Fibroblast of lung (primary cell): ENCODE measurements at regions not wholly inside any gene's neighbourhood (a gene's known extent, or its start where the extent isn't known, plus 50 kb on each side); places are given as distances from the start of the nearest gene placed in this dataset.

Experiments used
- CTCF ChIP-seq, 2 donors: IDR thresholded peaks in 1 of 2; conservative IDR thresholded peaks in 1 of 2; 1 replicate in 1 of 2; 2 replicates in 1 of 2; pipeline ENCODE4 v1.5.1; 2011 to 2012; ENCODE audit warnings: low read length in 2 of 2, control low read depth in 1 of 2, inconsistent platforms in 1 of 2, low read depth in 1 of 2, mild to moderate bottlenecking in 1 of 2
- EZH2 ChIP-seq: IDR thresholded peaks from 2 replicates; pipeline ENCODE4 v1.5.1; 2012; ENCODE audit warnings: low read length, control low read depth, mild to moderate bottlenecking; ENCODE audit errors: missing control alignments

DNA sequence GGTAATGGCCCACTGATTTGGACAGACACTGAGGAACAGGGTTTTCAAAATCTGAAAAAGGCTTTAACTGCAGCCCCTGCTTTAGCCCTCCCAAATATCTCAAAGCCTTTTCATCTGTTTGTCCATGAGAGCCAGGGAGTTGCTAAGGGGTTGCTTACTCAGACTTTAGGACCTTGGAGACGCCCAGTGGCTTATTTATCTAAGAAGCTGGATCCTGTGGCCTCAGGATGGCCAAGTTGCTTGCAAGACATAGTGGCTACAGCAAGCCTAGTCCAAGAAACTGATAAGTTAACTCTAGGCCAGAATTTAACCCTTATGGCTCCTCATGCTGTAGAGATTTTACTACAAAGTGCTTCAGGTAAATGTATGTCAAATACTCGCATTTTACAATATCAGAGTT lies 924.8 kb upstream of the AMELY start:
- TF ChIP-seq CTCF (conservative IDR thresholded peaks at IDR 0.05 in 1 of 2, IDR thresholded peaks at IDR 0.05 in 1 of 2; ENCODE audit: low read depth in 1 of 2, low read length in 2 of 2) (no peak), EZH2 (no peak)
